Gastrocnemius medialis (tissue), 4 donors: ENCODE measurements at regions not wholly inside any gene's neighbourhood (a gene's known extent, or its start where the extent isn't known, plus 50 kb on each side); places are given as distances from the start of the nearest gene placed in this dataset.
"Not testable (repeated sequence)": the region's sequence is repeated elsewhere in the genome, so short reads cannot be mapped to it uniquely, and the experiment has no call there.

Experiments used
- ATAC-seq, 2 donors: fragments of 150-250 bp; one replicate each; pipeline ENCODE4 v1.9.1; 2016
- DNase-seq, 2 donors: peaks; one replicate each; pipeline ENCODE4 v3.0.0-alpha.2; 2019
- H3K27ac ChIP-seq, 4 donors: fragments of 200-600 bp; sonication (generic); 1 replicate in 1 of 4; 2 replicates in 3 of 4; pipeline ENCODE4 v1.5.1; 2016 to 2018; ENCODE audit warnings: mild to moderate bottlenecking in 2 of 4, moderate library complexity in 1 of 4
- H3K27me3 ChIP-seq, 3 donors: fragments of 200-600 bp; sonication (generic) in 2 of 3; 1 replicate in 1 of 3; 2 replicates in 2 of 3; pipeline versions ENCODE4 v1.5.1 to v1.6.0; 2016 to 2019; ENCODE audit warnings: mild to moderate bottlenecking in 1 of 3, moderate library complexity in 1 of 3
- H3K36me3 ChIP-seq, 2 donors: fragments of 200-600 bp; sonication (generic) in 1 of 2; one replicate each; pipeline ENCODE4 v1.5.1; 2017 to 2018
- H3K4me1 ChIP-seq, 2 donors: fragments of 200-600 bp; sonication (generic) in 1 of 2; one replicate each; pipeline ENCODE4 v1.5.1; 2016 to 2017; ENCODE audit warnings: mild to moderate bottlenecking in 2 of 2
- H3K4me3 ChIP-seq, 4 donors: fragments of 200-600 bp; sonication (generic) in 3 of 4; 1 replicate in 1 of 4; 2 replicates in 3 of 4; pipeline ENCODE4 v1.5.1; 2016 to 2019; ENCODE audit warnings: mild to moderate bottlenecking in 2 of 4
- H3K9me3 ChIP-seq, 3 donors: fragments of 200-600 bp; sonication (generic) in 2 of 3; 1 replicate in 1 of 3; 2 replicates in 2 of 3; pipeline ENCODE4 v1.5.1; 2016 to 2019
- POLR2A ChIP-seq, 2 donors: fragments of 450-650 bp; IDR thresholded peaks; one replicate each; pipeline ENCODE4 v1.6.1; 2017; ENCODE audit warnings: antibody characterized with exemption in 2 of 2, mild to moderate bottlenecking in 2 of 2, moderate library complexity in 2 of 2
- in situ Hi-C, 4 donors: fragments of 200-750 bp; cut with MboI; loops; one replicate each; pipeline versions ENCODE4 v1.15.0 to v1.8.0; 2017; ENCODE audit warnings: low sequenced_read_pairs in 4 of 4
- intact Hi-C: fragments of 100-400 bp; cut with DNase I; formaldehyde crosslinking; loops from one replicate; pipeline ENCODE4 v1.15.1; 2023; ENCODE audit warnings: low total_unique reads
- TF ChIP-seq, protein P1 (sequence below), 5 experiments: fragments of 450-650 bp in 3 of 5; fragments of 200-600 bp in 2 of 5; sonication (generic) in 2 of 5; IDR thresholded peaks in 4 of 5; conservative IDR thresholded peaks in 1 of 5; 1 replicate in 4 of 5; 2 replicates in 1 of 5; pipeline ENCODE4 v1.5.1; 2016 to 2019; ENCODE audit warnings: antibody characterized with exemption in 5 of 5, mild to moderate bottlenecking in 3 of 5, moderate library complexity in 3 of 5

DNA sequence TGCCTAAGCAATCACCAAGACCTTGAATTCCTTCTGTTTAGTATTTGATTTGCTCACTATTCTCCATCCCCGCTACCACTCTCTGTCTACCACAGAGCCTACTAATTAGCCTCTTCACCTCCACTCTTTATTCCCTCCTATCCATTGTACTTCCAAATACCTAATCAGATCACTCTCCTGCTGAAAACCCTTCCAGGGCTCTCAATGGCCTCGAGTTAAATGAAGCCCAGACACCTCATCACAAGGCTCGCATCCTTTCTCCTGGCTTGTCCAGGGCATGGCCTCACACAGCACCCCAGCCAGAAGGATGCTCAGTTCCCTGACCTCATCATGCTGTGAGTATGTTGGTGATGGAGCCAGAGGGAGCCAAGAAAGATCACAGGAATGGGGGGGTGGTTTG is 71.4 kb upstream of the PRMT8 start:
- no peak overlapping the region for H3K4me3 ChIP-seq
- no peaks in the 10 kb centered on the region for H3K4me1 ChIP-seq
- ATAC-seq (no peak), DNase-seq (no peak)
- TF ChIP-seq, protein P1, sequence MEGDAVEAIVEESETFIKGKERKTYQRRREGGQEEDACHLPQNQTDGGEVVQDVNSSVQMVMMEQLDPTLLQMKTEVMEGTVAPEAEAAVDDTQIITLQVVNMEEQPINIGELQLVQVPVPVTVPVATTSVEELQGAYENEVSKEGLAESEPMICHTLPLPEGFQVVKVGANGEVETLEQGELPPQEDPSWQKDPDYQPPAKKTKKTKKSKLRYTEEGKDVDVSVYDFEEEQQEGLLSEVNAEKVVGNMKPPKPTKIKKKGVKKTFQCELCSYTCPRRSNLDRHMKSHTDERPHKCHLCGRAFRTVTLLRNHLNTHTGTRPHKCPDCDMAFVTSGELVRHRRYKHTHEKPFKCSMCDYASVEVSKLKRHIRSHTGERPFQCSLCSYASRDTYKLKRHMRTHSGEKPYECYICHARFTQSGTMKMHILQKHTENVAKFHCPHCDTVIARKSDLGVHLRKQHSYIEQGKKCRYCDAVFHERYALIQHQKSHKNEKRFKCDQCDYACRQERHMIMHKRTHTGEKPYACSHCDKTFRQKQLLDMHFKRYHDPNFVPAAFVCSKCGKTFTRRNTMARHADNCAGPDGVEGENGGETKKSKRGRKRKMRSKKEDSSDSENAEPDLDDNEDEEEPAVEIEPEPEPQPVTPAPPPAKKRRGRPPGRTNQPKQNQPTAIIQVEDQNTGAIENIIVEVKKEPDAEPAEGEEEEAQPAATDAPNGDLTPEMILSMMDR (IDR thresholded peaks at IDR 0.05 in 4 of 5, conservative IDR thresholded peaks at IDR 0.05 in 1 of 5) = no peak
- TF ChIP-seq POLR2A (IDR thresholded peaks at IDR 0.05) = no peak
- H3K36me3 ChIP-seq = no peaks in the 10 kb centered on the region
- no peak overlapping the region for H3K27ac ChIP-seq
- intact Hi-C loops = no loop called here
- H3K9me3 ChIP-seq = no peaks in the 10 kb centered on the region
- H3K27me3 ChIP-seq = peaks cover 0 to 11% (median 4%) of the 10 kb centered on the region in 3 donors
- in situ Hi-C loops = no loop called here

DNA sequence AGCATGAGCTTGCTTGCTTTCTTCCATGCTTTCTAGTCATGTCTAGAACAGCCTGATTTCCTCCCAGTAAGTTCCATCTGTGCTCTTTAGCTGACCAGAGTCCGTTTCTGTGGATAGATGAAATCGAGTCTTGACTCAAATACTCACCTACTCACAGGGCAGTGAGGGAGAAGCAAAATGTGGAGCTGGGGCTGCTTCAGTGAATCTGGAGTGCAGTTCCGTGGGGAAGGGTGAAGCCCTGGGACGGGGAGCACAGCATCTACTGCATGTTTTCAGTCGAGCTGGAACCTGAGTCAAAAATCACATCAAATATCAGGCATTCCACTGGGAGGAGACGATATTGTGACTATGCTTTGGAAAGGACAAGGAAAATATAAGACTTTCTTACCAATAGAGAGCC is 70.3 kb upstream of the PRMT8 start:
- in situ Hi-C loops = no loop called here
- ATAC-seq = no peak
- no peaks in the 10 kb centered on the region for H3K4me1 ChIP-seq

DNA sequence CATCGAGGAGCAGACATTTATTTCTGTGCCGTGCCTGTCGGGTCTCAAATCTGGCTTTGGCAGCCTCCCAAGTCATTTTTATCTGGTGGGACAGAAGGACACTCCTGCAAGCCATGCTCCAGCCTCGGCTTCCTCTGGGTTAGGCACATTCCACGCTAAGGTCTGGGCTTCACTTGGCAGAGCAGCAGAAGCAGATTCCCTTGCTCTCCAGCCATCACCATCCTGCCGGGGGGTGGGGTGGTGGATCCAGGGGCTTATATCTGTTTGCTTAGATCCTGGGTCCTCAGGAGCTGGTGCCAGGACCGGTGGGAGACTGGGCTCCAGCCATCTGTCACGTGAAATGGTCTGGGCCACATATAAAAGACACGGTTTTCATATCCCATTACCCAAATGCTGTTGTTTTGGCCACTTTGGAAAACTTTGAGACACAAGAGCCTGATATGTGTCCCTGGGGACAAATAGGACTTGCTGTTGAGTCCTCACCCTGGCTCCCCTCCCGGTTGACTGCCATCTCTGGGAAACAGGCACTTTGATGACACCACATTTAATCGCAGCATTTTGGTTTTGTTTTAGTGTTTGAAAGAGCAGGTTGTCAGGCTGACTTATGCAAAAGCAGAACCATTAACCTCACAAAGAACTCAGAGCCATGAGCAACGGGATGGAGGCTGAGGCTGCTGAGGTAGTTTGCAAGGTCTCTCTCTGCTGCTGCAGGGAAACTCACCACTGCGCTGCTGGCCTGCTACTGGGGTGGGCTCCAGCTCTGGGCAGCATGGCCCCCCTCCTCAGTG is 69.6 kb upstream of the PRMT8 start:
- Histone ChIP-seq H3K27ac (no peak overlapping the region), H3K36me3 (no peaks in the 10 kb centered on the region), H3K4me3 (no peak overlapping the region), H3K4me1 (no peaks in the 10 kb centered on the region), H3K27me3 (peaks cover 0 to 11% (median 4%) of the 10 kb centered on the region in 3 donors), H3K9me3 (no peaks in the 10 kb centered on the region)
- TF ChIP-seq POLR2A (IDR thresholded peaks at IDR 0.05) = no peak
- TF ChIP-seq, protein P1 (IDR thresholded peaks at IDR 0.05 in 4 of 5, conservative IDR thresholded peaks at IDR 0.05 in 1 of 5) = no peak
- intact Hi-C loops = no loop called here
- in situ Hi-C loops = no loop called here
- ATAC-seq (no peak), DNase-seq (no peak)

More for the DNA sequence above, 70.3 kb upstream of the PRMT8 start:
- Histone ChIP-seq H3K36me3 (no peaks in the 10 kb centered on the region), H3K9me3 (no peaks in the 10 kb centered on the region), H3K27ac (no peak overlapping the region), H3K4me3 (no peak overlapping the region), H3K27me3 (peaks cover 0 to 11% (median 4%) of the 10 kb centered on the region in 3 donors)
- no peak for TF ChIP-seq POLR2A (IDR thresholded peaks at IDR 0.05)
- TF ChIP-seq, protein P1 (IDR thresholded peaks at IDR 0.05 in 4 of 5, conservative IDR thresholded peaks at IDR 0.05 in 1 of 5) = no peak
- no peak for DNase-seq
- intact Hi-C loops = no loop called here

DNA sequence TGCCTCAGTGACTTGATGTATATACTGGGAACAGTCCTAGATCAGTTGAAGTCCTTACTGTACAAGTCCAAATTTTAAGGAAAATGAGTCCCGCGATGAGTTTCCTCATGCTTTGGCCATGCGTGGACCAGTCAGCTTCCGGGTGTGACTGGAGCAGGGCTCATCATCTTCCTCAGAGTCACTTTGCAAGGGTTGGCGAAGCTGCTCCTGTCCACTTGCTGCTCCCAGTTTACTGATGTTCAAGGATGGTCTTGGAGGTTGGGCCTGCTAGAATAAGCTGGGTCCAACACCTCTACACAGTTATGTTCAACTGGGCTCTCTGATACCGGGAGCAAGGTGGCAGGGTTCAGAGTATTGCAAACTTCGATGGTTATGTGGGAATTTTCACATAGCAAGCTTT is 66.2 kb upstream of the PRMT8 start:
- ATAC-seq, in situ Hi-C loops, H3K4me3 ChIP-seq, intact Hi-C loops, H3K36me3 ChIP-seq, H3K9me3 ChIP-seq, H3K4me1 ChIP-seq, H3K27ac ChIP-seq, DNase-seq: not testable (repeated sequence)
- peaks cover 0 to 15% (median 4%) of the 10 kb centered on the region in 3 donors for H3K27me3 ChIP-seq

DNA sequence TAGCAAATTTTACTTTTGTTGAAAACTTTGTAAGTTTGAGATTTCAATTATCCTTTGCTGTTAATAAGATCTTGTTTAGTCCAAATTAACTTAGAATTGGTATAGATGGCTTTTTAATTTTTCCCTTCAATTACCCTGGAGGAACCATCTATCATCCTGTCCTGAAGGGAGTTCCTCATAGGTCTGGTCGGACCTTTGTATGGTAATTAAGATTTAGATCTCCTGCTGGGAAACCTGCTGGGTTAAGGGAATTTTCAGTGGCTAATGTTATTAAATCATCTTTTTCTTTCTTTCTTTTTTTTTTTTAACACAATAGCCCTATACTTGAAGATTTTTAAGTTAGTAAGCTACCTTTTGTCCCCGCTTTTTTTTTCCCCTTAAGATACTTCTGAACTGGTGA is 63.0 kb upstream of the PRMT8 start:
- no peak for DNase-seq
- H3K36me3 ChIP-seq = no peaks in the 10 kb centered on the region
- peaks cover 0 to 4% (median 0%) of the 10 kb centered on the region in 3 donors for H3K27me3 ChIP-seq
- ATAC-seq = no peak
- intact Hi-C loops (no loop called here), in situ Hi-C loops (no loop called here)
- TF ChIP-seq, protein P1 (IDR thresholded peaks at IDR 0.05 in 4 of 5, conservative IDR thresholded peaks at IDR 0.05 in 1 of 5) = no peak
- no peak for TF ChIP-seq POLR2A (IDR thresholded peaks at IDR 0.05)
- no peak overlapping the region for H3K27ac ChIP-seq
- H3K4me1 ChIP-seq = no peaks in the 10 kb centered on the region
- no peak overlapping the region for H3K4me3 ChIP-seq
- H3K9me3 ChIP-seq = no peaks in the 10 kb centered on the region
